Coronary artery (tissue), 2 donors: ENCODE measurements at regions not wholly inside any gene's neighbourhood (a gene's known extent, or its start where the extent isn't known, plus 50 kb on each side); places are given as distances from the start of the nearest gene placed in this dataset.

Source experiments
- DNase-seq: peaks from one replicate; pipeline ENCODE4 v3.0.0-alpha.2; 2017; ENCODE audit warnings: low spot score
- H3K27ac ChIP-seq, 2 donors: fragments of 200-600 bp; sonication (generic); one replicate each; pipeline ENCODE4 v1.5.1; 2016 to 2019
- H3K4me3 ChIP-seq: fragments of 200-600 bp; sonication (generic); 2 replicates; pipeline ENCODE4 v1.5.1; 2016; ENCODE audit warnings: mild to moderate bottlenecking, moderate library complexity
- TF ChIP-seq, protein P1 (sequence below): fragments of 200-600 bp; sonication (generic); IDR thresholded peaks from one replicate; pipeline ENCODE4 v1.5.1; 2019; ENCODE audit warnings: antibody characterized with exemption

DNA sequence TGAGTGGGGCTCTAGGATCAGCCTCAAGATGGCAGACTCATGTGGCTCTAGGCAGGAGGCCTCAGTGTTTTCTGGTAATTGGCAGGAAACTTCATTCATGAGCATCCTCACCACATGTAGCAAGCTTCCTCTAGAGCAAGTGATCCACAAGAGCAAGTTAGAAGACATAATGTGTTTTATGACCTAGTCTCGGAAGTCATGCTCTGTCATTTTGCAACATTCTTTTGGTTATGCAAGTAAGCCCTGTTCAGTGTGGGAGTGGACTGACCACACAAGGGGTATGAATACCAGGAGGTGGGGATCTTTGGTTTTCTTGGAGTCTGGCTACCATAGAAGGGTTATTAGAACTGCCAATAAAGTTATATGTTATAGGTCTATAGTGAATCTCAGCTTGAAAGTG, 66.8 kb upstream of the STK39 start:
- Histone ChIP-seq H3K27ac (no peak overlapping the region), H3K4me3 (no peak overlapping the region)
- TF ChIP-seq, protein P1, sequence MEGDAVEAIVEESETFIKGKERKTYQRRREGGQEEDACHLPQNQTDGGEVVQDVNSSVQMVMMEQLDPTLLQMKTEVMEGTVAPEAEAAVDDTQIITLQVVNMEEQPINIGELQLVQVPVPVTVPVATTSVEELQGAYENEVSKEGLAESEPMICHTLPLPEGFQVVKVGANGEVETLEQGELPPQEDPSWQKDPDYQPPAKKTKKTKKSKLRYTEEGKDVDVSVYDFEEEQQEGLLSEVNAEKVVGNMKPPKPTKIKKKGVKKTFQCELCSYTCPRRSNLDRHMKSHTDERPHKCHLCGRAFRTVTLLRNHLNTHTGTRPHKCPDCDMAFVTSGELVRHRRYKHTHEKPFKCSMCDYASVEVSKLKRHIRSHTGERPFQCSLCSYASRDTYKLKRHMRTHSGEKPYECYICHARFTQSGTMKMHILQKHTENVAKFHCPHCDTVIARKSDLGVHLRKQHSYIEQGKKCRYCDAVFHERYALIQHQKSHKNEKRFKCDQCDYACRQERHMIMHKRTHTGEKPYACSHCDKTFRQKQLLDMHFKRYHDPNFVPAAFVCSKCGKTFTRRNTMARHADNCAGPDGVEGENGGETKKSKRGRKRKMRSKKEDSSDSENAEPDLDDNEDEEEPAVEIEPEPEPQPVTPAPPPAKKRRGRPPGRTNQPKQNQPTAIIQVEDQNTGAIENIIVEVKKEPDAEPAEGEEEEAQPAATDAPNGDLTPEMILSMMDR, result no peak
- no peak for DNase-seq

DNA sequence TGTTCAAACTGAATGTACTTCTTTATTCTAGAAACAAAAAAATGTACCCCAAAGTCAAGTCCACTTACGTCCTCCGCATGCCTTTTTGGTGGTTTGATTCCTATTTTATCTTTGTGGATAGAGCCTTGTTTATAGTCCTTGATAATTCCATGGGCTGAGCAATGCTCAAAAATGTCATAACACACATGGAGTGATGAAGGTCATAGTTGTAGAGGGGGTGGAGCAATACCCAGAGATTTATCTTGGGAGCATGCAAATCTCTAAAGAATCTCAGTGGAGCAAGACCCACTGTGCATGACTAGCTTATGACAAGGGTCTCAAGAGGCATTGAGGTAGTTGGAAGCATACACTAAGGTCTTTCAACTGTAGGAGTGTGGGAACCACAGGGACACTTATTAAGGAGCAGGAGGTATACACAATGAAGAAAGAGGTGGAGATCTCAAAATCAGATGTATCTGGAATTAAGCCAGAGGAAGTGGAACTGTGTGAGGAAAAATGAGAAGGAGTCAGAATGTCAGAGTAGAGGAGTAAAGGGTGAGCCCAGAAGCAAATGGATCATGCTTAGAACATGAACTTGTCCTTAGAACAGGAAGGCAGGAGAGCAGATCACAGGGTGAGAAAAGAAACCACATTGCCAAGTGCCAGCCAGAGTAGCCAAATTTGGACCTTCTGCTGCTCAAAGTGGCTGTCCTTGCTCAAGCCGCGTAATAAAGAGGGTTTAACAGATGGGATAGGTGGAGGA, 68.1 kb upstream of the STK39 start:
- no peak for DNase-seq
- TF ChIP-seq, protein P1, result no peak
- Histone ChIP-seq H3K27ac (no peak overlapping the region), H3K4me3 (no peak overlapping the region)

DNA sequence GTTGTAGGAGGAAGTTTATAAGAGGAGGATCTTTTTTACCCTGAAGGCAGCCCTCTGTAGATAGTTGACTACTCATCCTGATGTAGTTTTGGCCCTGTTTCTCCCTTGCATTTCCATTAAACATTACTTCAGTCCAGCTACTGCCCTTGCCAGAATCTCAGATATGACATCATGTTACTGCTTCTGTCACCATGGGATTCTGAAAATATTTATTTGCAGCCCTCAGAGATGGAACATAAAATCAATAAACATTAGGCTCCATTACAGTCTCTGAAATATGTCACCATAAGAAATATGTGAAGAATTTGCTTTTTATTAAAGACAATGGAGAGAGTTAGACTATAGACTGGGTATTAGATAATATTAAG, 68.7 kb upstream of the STK39 start:
- no peak for DNase-seq
- TF ChIP-seq, protein P1, result no peak
- Histone ChIP-seq H3K4me3 (no peak overlapping the region), H3K27ac (no peak overlapping the region)

DNA sequence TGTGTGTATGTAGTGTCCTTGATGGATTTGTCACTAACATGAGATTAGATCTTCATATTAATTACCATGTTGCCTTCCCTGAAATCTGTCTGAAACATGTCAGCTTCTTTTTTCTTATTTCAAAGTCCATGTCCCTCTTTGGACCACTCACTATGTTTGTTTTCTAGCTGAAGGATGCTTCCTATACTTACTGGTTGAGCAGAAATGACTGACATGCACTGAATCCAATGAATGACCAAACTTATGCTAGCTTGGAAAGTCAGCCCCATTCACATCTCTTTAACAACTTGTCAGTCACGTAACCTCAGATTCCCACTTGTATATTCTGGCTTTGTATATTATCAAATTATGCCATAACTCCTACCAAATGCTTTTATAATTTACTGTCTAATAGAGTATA, 69.9 kb upstream of the STK39 start:
- no peak overlapping the region for H3K4me3 ChIP-seq
- no peak for DNase-seq
- TF ChIP-seq, protein P1, result no peak
- H3K27ac ChIP-seq, result no peak overlapping the region

DNA sequence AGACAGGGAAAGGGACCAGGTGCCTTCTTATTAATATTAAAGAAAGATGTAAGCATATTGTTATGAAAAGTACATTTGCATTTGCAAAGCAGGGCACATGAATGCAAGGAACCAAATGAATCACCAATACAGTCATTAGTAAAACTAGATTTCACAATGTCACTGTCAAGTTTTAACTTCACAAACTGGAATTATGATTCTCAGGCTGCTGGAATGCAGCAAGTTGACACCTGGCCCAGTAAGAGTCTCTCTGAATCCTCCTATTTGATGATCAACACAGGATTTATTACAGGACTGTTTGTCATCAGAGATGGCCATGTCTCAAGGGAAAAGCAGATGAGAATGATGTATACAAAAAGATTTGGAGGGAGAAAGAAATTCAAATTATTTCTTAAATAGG, 72.9 kb upstream of the STK39 start:
- Histone ChIP-seq H3K4me3 (no peak overlapping the region), H3K27ac (no peak overlapping the region)
- TF ChIP-seq, protein P1, result no peak
- DNase-seq, result no peak

DNA sequence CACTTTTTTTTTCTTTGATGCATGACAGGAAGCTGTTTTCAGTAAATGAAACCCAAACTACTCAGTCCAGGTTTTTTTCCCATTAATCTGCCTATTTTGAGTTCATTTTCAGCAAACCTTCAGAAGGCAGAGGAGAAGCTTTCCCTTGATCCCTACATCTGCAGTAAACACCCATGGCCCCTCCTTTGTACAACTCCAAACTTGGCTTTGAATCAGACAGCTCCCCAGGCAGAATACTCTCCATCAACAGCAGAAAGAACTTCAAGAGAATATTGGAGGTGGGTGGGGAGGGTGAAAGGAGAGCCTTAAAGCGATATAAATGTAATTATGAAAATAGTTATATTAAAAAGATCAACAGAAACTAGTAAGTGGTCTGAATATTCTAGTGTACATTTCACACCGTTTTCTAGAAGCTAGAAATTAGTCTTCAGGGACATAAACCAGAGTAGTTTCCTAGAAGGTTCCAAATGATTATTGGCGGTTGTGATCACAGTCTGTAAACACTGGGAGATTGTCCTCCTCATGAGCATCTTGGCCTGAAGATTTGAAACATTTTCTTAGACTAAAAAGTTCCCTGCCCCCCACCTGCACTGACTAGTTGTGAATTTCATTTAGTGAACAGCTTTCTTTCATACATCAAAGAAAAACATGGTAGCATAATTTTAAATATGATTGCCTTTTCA, 75.1 kb upstream of the STK39 start:
- DNase-seq, result no peak
- no peak overlapping the region for H3K27ac ChIP-seq
- no peak overlapping the region for H3K4me3 ChIP-seq
- TF ChIP-seq, protein P1, result no peak

DNA sequence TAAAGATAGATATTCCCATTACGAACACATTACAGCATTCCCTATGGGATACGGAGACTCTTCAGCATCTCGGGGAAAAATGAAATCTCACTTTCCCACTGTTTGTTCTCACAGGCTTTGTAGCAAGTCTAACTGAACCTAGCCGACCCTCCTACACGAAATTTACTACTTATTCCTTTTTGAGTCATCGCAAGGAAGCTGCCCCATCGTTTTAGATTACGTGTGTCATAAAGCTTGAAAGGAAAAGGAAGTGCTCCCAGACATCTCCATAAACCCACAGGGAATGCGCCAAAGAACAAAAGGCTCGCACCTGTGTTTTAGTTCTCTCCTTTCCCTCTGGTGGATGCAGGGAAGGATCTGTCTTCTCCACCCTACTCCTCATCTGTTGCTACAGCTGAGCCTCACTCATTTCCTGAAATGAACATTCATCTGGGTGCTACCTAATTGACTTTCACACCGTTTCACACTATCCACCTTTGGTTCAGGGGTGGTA, 76.2 kb upstream of the STK39 start:
- TF ChIP-seq, protein P1, result no peak
- no peak for DNase-seq
- Histone ChIP-seq H3K4me3 (no peak overlapping the region), H3K27ac (no peak overlapping the region)
